DMS 273 treated with DMSO at 0.1 percent for 48 hours (cell line): ENCODE measurements at regions not wholly inside any gene's neighbourhood (a gene's known extent, or its start where the extent isn't known, plus 50 kb on each side); places are given as distances from the start of the nearest gene placed in this dataset.

Source experiments
- DNase-seq: peaks from one replicate; lab custom pipeline; 2025; lab: John Stamatoyannopoulos, UW

DNA sequence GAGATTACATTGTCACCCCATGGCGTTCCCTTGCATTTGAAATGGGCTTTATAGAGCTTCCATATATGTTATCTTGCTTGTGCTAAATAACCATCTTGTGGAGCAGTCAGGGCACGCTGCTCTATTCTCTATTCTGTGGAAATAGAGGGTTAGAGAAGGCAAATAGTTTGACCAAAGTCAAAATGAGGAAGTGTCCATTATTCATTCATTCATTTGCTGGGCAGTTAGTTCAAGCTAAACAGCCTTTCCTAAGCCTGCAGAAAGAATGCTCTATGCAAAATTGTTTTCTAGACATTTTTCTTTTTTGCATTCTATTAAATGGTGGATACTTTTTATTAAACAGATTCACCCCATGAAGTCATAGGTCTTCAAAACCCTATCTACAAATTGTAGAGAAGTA is 67.8 kb upstream of the ELAC2 start:
- DNase-seq, result no peak

DNA sequence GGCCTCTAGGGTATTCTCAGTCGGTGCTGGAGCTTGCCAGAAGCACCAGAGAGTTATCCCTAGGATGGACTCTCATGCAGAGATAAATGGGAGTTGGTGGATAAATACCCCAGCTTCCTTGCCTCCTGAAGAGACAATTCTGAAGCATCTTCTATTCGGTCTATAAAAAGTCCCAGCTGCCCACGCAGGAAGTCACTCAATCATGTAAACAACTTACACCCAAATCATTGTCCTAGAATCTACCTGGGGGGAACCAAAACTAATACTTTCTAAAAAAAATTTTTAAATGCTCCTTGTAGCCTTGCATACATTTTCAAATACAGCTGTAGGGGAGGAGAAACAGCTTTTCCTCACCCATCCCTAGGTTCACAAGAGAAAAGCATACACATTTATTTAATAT is 66.6 kb upstream of the ELAC2 start:
- DNase-seq, result no peak

DNA sequence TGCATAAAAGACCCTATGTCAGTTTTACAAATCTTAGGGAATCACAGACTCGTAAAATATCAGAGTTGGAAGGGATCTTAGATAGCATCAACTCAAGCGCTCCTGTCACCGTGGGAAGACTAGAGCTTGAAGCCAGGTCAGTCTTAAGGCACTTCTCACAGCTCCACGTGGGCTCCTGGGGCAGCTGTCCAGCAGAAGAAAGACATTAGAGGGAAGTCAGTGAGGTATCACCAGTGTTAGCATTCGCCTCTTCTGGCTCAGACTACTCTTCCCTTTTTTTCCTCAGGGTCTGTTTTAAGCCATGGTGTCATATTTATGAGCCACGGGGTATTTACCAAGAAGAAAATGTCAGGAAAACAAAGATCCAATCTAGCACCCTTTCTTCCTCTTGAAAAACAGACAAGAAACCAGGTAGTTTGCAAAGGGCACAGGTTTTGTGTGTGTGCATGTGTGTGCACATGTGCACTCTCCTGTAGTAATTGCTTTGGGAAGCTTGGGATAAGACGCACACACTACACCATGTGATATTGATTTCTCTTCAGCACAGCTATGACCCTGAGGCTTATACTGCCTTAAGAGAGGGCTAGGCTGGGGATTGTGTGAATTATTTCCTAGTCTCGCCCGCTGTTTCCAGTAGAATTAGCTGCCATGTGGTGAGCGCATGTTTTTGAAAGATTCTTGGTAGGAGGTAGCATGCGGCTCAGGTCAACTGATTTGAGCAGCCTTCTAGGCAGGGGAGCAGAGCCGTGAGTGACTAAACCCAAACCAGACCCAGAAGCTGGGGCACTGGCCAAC is 61.0 kb upstream of the ELAC2 start:
- DNase-seq, result no peak

DNA sequence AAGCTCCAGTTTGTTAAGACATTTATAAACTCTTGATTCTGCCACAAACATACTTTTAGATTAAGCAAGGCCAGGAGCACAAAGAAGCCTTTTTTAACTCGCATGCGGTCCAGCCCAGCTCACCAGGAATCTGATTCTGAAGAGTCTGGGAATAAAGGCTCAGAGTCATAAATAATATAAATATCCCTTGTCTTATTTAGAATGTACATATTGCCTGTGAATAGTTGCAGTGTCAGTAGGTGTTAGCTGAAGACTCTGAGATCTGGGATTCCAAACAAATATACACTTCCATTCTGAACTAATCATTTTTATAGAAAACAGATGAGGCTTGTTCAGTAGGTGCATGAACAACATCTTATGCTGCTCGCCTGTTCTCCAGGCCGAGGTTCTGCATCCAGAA is 59.1 kb upstream of the ELAC2 start:
- no peak for DNase-seq

DNA sequence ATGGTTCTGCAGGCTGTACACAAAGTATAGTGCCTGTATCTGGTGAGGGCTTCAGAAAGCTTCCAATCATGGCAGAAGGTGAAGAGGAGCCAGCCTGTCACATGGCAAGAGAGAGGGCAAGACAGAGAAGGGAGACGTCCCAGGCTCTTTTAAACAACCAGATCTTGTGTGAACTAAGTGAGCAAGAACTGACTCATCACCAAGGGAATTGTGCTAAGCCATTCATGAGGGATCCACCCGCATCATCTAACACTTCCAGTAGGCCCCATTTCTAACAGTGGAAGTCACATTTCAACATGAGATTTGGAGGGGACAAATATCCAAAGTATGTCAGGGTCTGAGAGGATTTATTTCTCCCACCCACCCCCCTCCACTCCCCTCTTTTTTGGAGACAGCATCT is 56.2 kb upstream of the ELAC2 start:
- DNase-seq, result no peak

DNA sequence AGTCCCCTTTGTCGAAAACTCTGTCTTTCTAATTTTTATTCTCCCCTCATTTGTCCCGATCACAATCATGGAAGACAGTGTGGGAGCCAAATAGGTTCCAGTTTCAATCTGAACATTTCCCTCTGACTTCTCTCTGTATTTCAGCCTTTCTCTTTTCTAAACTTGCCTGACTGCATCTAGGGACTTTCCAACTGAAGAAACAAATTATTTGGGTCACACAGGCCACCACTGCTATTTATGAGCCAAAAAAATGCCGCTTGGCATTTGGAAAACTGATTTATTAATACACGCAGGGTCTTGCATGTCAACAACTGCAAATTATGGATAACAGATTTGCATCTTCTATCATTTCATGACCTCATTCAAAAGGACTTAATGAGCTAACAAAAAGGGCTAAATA is 55.2 kb upstream of the ELAC2 start:
- no peak for DNase-seq

DNA sequence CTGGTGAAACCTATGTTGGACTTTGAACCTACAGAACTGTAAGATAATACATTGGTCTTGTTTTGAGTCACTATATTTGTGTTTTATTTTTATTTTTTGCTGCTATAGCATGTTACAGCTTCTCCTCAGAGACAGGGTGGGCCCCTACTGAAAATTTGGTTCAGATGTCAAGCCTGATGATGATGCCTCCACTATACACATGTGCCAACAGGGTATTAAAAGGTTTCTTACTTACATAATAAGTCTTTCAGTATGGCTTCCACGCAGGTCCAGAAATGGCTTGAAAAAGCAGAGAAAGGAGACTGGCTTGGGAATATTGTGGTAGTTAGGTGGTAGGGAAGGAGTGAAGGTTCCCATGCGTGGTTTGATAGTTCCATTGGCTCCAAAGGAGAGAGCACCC is 52.9 kb upstream of the ELAC2 start:
- DNase-seq, result no peak

DNA sequence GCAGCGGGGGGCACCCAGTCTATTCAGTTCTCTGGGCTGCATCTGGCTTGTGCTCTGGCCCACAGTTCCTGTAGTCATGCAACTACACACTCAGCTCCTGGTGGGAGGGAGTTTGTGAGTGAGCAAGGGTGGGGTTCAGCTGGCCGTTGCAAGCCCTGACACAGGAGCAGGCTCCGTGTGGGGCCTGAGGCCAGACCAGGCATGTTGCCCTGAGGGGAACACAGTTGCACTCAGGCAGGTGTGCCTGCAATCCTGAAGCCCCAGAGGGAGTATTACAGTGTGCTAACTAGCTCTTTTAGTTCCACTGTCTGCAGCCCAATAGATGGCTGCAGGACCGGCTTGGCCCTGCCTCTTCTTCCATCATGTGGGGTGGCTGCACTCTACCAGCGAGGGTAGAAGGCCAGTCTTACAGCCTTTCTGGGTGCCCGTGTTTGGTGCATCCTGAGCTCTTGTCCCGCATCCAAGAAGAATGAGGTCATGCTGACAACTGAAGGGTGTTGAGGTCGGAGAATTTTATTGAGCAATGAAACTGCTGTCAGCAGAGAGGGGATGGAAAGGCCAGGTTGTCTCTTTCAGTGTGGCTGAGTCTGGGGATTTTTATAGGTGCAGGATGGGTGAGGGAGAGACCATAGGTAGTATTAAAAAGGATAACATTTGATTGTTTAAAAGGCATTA is 49.9 kb upstream of the ELAC2 start:
- DNase-seq, result no peak
